Left ventricle myocardium inferior (tissue), 1 donor: ENCODE measurements at regions not wholly inside any gene's neighbourhood (a gene's known extent, or its start where the extent isn't known, plus 50 kb on each side); places are given as distances from the start of the nearest gene placed in this dataset.
"Not testable (repeated sequence)": the region's sequence is repeated elsewhere in the genome, so short reads cannot be mapped to it uniquely, and the experiment has no call there.

Experiments
- DNase-seq: peaks from one replicate; pipeline ENCODE4 v3.0.0-alpha.2; 2020
- H3K27ac ChIP-seq: fragments of 200-600 bp; replicated peaks from 2 replicates; pipeline ENCODE4 v1.8.0; 2021
- H3K27me3 ChIP-seq: fragments of 200-600 bp; 2 replicates; pipeline ENCODE4 v1.8.0; 2021; ENCODE audit warnings: low read depth
- H3K36me3 ChIP-seq: fragments of 200-600 bp; 2 replicates; pipeline ENCODE4 v1.8.0; 2021
- H3K4me1 ChIP-seq: fragments of 200-600 bp; 2 replicates; pipeline ENCODE4 v1.8.0; 2021
- H3K4me3 ChIP-seq: fragments of 200-600 bp; 2 replicates; pipeline ENCODE4 v1.8.0; 2021; ENCODE audit warnings: mild to moderate bottlenecking, moderate library complexity
- H3K9me3 ChIP-seq: fragments of 200-600 bp; replicated peaks from 2 replicates; pipeline ENCODE4 v1.8.0; 2021
- CTCF ChIP-seq: fragments of 200-600 bp; IDR thresholded peaks from 2 replicates; pipeline ENCODE4 v1.8.0; 2021; ENCODE audit warnings: antibody characterized with exemption, mild to moderate bottlenecking, borderline replicate concordance
- intact Hi-C: fragments of 100-400 bp; cut with micrococcal nuclease; formaldehyde crosslinking; loops from one replicate; pipeline ENCODE4 v1.11.0; 2022
- donor health status: DM: no; HTN: yes; CAD: no; lungs with severe emphysema.

DNA sequence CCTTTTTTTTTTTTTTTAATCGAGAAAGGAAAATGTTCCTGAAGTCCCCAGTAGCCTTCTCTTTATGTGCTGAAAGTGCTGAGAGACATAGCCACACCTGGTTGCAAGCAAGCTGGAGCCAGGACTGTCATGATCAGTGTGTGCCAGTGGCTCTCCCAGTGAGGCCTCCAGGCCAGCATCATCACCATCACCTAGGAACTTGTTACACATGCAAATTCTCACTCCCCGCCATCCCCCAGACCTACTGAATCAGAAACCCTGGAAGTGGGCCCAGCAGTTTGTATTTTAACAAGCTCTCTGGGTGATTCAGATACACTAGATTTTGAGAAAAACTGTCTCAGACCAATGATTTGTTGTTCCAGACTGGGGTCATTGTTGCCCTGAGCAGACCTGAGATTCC is 181.9 kb upstream of the GLRA1 start:
- H3K27me3 ChIP-seq = peaks cover 8% of the 10 kb centered on the region
- no peak for TF ChIP-seq CTCF
- H3K9me3 ChIP-seq = no peaks in the 10 kb centered on the region
- no peaks in the 10 kb centered on the region for H3K36me3 ChIP-seq
- no peak for DNase-seq
- intact Hi-C loops = no loop called here
- no peak overlapping the region for H3K4me3 ChIP-seq
- no peak overlapping the region for H3K27ac ChIP-seq
- H3K4me1 ChIP-seq = no peaks in the 10 kb centered on the region

DNA sequence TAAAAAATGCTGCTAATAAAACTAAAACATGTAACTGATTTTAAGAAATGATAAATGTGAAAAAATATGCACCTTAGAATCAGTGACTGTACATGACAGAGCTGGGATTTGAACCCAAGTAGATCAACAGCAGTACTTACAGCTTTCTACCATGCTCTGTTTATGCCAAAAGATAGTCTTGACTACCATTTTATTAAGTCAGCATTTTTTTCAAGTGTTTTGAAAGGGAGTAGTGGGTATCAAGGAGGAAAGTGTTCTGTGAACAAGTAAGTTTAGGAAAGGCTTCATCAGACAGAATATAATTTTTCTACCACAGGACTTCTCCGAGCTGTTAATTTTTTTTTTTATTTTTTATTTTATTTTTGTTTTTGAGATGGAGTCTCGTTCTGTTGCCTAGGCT is 180.4 kb upstream of the GLRA1 start:
- H3K27me3 ChIP-seq = peaks cover 8% of the 10 kb centered on the region
- DNase-seq = no peak
- no peaks in the 10 kb centered on the region for H3K4me1 ChIP-seq
- no peaks in the 10 kb centered on the region for H3K36me3 ChIP-seq
- H3K27ac ChIP-seq = no peak overlapping the region
- no peak for TF ChIP-seq CTCF
- intact Hi-C loops = no loop called here
- no peak overlapping the region for H3K4me3 ChIP-seq
- no peaks in the 10 kb centered on the region for H3K9me3 ChIP-seq

DNA sequence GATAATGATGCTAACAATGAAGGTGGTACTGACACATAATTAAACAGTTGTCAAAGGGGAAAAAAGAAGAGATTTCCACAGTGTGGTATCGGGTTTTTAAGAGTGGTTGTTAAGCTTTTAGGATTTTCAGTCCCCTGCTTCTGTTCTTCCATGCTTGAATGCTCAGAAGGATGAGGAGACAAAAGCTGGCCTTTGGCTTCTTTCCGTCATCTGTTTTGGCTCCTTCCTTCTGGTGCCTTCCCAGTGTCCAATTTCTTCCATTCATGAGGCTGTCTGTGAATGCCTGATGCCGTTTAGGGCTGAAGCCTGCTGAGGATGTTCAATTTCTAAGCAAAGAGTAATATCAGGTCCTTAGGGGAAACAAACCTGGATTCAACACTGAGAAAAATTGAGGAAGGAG is 179.6 kb upstream of the GLRA1 start:
- Histone ChIP-seq H3K36me3 (no peaks in the 10 kb centered on the region), H3K27ac (no peak overlapping the region), H3K27me3 (peaks cover 5% of the 10 kb centered on the region), H3K9me3 (no peaks in the 10 kb centered on the region), H3K4me3 (no peak overlapping the region), H3K4me1 (no peaks in the 10 kb centered on the region)
- intact Hi-C loops = no loop called here
- no peak for DNase-seq
- no peak for TF ChIP-seq CTCF

- H3K4me3 ChIP-seq, DNase-seq, H3K4me1 ChIP-seq, H3K9me3 ChIP-seq, H3K27ac ChIP-seq, H3K36me3 ChIP-seq, H3K27me3 ChIP-seq, intact Hi-C loops: not testable (repeated sequence)
These were observed 178.3 kb upstream of the GLRA1 start for GRCh38 chr5:152102908-152103307.

- intact Hi-C loops = no loop called here
- H3K9me3 ChIP-seq = no peaks in the 10 kb centered on the region
- no peaks in the 10 kb centered on the region for H3K36me3 ChIP-seq
- no peak overlapping the region for H3K4me3 ChIP-seq
- TF ChIP-seq CTCF = no peak
- no peaks in the 10 kb centered on the region for H3K4me1 ChIP-seq
- DNase-seq = no peak
- H3K27me3 ChIP-seq = no peaks in the 10 kb centered on the region
- H3K27ac ChIP-seq = no peak overlapping the region
These were observed 177.4 kb upstream of the GLRA1 start for GRCh38 chr5:152102057-152102456.

- Histone ChIP-seq H3K4me1 (no peaks in the 10 kb centered on the region), H3K9me3 (no peaks in the 10 kb centered on the region), H3K4me3 (no peak overlapping the region), H3K27ac (no peak overlapping the region), H3K36me3 (no peaks in the 10 kb centered on the region), H3K27me3 (peaks cover 9% of the 10 kb centered on the region)
- intact Hi-C loops = no loop called here
- TF ChIP-seq CTCF = no peak
- no peak for DNase-seq
These were observed 175.8 kb upstream of the GLRA1 start for GRCh38 chr5:152100462-152100861.
